NOMO-1 treated with dmso at 0.1 percent for 144 hours (cell line): ENCODE measurements at regions not wholly inside any gene's neighbourhood (a gene's known extent, or its start where the extent isn't known, plus 50 kb on each side); places are given as distances from the start of the nearest gene placed in this dataset.
"Not testable (repeated sequence)": the region's sequence is repeated elsewhere in the genome, so short reads cannot be mapped to it uniquely, and the experiment has no call there.

Experiments
- DNase-seq: peaks from one replicate; lab custom pipeline; 2025; ENCODE audit not compliant: unreplicated experiment; lab: John Stamatoyannopoulos, UW

GRCh38 chr15:95663156-95664100 is 667.1 kb upstream of the NR2F2 start:
- DNase-seq, result no peak

GRCh38 chr15:95664450-95664849 is 666.0 kb upstream of the NR2F2 start:
- DNase-seq, result no peak

- DNase-seq, result no peak
Measured at GRCh38 chr15:95669146-95669922, 661.2 kb upstream of the NR2F2 start.

DNA sequence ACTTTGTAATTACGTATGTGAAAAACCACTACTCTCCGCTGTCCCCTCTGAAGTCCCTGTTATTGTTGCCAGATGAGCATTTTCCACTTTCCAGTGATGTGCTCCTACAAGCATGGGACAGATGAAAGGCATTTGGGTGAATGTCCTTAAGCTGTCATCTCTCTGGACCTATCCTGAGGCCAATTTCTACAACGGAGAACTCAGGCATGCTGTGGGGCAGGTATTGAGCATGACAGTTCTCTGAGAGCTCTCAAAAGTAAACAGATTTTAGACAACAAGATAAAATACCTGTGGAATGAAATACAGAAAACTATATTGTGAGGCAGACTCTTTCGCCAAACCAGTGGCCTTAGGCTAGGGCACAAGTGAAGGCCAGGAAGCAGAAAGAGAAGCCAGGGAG is 656.5 kb upstream of the NR2F2 start:
- DNase-seq, result no peak

DNA sequence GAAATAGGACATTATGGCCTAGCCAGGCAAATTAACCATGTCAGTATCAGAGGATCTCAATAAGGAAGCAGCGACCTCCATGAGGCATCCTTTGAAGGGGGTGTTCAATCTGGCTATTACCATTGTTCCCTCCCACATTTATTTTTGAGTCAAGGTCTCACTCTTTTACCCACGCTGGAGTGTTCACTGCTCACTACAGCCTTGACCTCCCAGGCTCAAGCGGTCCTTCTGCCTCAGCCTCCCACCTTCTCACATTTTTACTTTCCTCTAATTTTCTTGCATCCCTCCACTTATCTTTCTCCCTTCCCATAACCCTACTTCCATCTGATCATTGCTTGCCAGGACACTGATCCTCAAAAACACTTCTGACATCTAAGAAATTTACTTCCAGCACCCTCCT is 654.0 kb upstream of the NR2F2 start:
- no peak for DNase-seq

GRCh38 chr15:95679847-95680582 is 650.5 kb upstream of the NR2F2 start:
- no peak for DNase-seq

DNA sequence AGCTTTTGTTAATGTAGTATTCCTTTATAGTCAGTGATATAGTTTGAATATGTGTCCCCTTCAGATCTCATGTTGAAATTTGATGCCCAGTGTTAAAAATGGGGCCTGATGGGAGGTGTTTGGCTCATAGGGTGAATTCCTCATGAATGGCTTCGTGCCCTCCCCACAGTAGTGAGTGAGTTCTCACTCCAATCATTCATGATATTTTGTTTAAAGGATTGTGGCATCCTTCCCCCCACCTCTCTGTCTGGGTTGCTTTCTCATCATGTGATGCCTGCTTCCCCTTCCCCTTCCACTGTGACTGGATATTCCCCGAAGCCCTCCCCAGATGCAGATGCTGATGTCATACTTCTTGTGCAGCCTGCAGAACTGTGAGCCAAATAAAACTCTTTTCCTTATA is 649.8 kb upstream of the NR2F2 start:
- no peak for DNase-seq

DNA sequence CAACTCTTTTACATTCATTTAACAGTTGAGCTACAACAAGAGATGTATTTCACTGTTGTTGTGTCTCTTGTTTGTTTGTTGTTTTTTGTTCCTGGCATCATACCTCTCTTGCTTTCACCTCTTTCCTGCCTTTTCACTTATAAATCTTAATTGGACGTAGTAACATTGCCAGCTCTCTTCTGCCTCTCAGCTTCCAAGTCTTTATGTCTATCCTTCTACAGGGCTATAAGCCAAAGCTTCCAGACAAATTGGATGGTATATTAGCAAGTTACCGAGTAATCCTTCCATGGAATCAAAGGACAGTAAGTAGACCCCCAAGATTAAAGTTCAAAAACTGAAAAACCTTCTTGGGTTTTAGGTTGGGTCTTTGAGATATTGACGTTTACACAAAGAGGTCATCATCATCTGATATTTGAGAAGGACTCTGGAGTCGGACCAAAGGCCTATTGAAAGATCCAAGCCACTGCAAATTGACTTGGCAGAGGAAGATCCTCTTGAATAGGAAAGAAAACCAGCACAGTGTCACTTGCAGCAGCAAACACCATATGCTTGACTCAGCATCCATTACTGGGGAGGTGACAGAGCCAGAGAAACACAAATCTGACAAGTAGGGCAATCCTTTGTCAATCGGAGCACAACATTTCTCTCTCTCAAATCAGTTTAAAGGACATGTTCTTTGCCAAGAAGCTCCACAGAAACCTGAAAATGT is 648.5 kb upstream of the NR2F2 start:
- no peak for DNase-seq

- no peak for DNase-seq
Measured at GRCh38 chr15:95684126-95684525, 646.4 kb upstream of the NR2F2 start.

DNA sequence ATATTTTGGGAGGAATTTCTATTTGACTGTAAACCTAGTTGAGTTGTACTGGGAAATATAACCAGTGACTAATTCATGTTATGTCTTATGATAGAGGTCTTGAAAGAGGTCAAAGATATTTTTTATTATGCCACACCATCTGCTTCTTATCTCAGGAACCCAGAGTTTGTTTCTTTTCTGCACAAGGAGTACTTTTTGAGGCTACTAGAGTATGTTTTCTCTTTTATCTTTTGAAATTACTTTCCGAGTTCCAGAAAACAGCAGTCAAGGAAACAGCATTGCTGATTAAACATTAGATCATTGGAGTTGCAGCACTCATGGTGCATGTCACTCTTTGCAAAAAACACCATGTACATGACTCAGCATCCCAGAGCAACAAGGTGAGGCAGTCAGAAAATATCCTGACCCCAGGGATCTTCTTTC is 645.8 kb upstream of the NR2F2 start:
- no peak for DNase-seq

DNA sequence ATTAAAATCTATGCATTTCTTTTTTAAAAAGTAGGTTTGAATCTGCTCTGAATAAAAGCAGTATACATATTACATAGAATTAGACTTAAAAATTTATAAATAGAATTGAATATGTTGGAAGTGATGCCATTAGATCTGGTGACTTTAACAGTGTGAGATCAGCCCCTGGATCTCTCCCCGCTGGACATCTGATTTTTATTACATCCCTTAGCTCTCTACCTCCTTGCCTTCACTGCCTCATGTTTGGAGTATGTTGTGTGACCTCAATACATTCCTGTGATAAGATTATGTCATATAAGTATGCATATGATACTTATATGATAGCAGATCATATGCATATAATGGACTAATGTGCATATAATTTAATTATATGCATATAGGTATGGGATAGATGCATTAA is 643.4 kb upstream of the NR2F2 start:
- DNase-seq, result no peak

DNA sequence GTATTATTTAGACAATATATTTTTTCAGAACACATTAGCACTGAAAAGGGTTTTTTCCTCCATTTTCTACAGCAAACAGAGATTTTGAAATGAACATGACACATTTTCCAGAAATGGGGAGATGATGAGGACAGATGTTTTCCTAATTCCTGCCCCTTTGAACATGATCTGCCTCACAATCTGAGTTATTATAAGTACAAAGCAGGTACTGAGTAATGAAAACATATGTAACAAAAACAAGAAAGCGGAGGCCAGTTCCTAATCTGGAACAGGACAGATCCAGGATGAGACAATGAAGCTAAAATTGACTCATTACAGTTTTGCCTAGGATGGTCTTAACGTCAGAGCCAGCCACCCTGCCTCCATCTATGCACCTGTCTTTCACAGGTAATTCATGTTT is 642.8 kb upstream of the NR2F2 start:
- DNase-seq, result no peak

GRCh38 chr15:95690631-95691340 is 639.7 kb upstream of the NR2F2 start:
- no peak for DNase-seq

- DNase-seq, result no peak
Measured at GRCh38 chr15:95693917-95694316, 636.6 kb upstream of the NR2F2 start.

DNA sequence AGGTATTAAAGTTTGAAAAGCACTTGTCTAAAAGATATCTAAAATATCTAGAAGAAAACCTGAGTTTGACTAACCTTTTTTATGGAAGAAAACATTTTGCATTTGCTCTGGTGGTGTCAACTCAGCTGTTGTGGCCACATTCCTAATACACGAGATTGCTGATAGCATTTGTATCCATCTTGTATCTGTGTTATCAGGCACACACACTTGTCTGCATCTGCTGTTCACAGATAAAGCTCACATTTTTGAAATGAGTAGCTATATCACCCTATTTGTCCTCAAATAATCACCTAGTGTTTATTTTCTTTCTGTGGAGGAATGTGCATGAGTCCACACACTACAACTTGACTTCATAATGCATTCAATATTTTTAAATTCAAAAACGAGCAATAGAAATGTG is 632.3 kb upstream of the NR2F2 start:
- no peak for DNase-seq

- DNase-seq, result no peak
Measured at GRCh38 chr15:95698951-95699350, 631.5 kb upstream of the NR2F2 start.

DNA sequence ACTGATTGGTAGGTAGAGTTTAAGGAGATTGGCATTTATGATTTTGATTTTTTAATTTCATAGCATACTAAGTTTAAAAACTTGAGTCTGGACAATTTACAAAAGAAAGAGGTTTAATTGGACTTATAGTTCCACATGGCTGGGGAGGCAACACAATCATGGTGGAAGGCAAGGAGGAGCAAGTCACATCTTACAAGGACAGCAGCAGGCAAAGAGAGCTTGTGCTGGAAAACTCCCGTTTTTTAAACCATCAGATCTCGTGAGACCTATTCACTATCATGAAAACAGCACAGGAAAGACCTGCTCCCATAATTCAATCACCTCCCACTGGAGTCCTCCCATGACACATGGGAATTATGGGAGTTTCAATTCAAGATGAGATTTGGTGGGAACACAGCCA is 630.9 kb upstream of the NR2F2 start:
- DNase-seq, result no peak

- DNase-seq, result not testable (repeated sequence)
Measured at GRCh38 chr15:95700692-95701091, 629.8 kb upstream of the NR2F2 start.

DNA sequence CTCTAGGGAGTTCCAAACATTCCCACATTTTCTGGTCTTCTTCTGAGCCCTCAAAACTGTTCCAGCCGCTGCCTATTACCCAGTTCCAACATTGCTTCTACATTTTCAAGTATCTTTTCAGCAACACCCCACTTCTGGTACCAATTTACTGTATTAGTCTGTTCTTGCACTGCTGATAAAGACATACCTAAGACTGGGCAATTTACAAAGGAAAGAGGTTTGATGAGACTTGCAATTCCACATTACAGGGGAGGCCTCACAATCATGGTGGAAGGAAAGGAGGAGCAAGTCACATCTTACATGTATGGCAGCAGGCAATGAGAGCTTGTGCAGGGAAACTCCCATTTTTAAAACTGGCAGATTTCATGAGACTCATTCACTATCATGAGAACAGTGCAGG is 629.1 kb upstream of the NR2F2 start:
- DNase-seq, result no peak

DNA sequence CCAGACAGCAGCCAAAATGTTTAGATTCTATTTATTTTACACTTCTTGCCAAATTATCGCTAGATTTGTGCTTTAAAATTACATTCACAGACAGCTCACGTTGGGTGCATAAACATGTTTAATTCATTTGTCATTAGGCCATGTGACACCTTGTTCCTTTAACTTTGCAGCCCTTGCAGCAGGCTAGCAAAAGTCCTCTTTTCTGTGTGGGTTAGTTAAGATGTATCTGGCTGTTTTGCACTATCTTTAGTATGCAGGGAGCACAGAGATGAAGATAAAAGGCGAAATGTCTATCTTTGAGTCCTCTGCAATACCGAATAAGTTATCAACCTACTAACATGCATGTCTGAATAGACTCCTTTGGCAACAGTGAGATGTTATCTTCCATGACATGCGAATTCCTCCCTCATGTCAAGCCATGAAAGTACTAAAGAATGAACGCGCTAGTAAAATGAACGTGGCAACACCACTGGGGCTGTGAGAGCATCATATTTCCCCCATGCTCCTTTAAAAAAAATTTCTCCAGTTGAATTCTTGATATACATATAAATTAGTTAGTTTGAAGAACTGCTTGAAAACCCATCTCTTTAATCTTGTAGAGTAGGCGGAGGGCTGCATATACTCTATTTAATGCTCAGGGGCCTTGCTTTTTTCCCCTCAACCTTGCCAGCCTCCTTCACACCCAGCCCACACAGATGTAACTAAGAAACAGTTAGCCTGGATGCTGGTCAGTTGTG is 620.4 kb upstream of the NR2F2 start:
- DNase-seq, result no peak
